ENCODE measurements at regions not wholly inside any gene's neighbourhood (a gene's known extent, or its start where the extent isn't known, plus 50 kb on each side); places are given as distances from the start of the nearest gene placed in this dataset. TPM values are rescaled to one million over a fixed set of nuclear protein-coding genes. Genes with fewer than 3 reads are reported as not detected.

GRCh38 chr14:38150075-38150474 is 57.6 kb upstream of the SSTR1 start:
- H3K27ac ChIP-seq, result no peak overlapping the region
- intact Hi-C loops (cut with DNase I), result no loop called here
- TF ChIP-seq POLR2A (IDR thresholded peaks at IDR 0.05) (no peak), EP300 (IDR thresholded peaks at IDR 0.05) (no peak), CTCF (IDR thresholded peaks at IDR 0.05) (no peak)
- 56 to 67% (median 57%) methylated on average over 3 of the region's 3 CpGs for WGBS, 3 donors
- H3K27me3 ChIP-seq, result no peaks in the 10 kb centered on the region
- no peak overlapping the region for H3K4me3 ChIP-seq
- no peak for DNase-seq
- H3K36me3 ChIP-seq, result no peaks in the 10 kb centered on the region
- H3K4me1 ChIP-seq (ENCODE audit: insufficient read depth), result no peaks in the 10 kb centered on the region
- no peaks in the 10 kb centered on the region for H3K9me3 ChIP-seq

Small RNA genes in the stretch of these regions (small RNA-seq; reads per million reads assigned to genes)
- gene RF00406 (0.30 reads per million), gene RNU6-1277P (not detected)

Data from ovary (tissue), 7 donors.